Adrenal gland (tissue), 9 donors: ENCODE measurements at regions not wholly inside any gene's neighbourhood (a gene's known extent, or its start where the extent isn't known, plus 50 kb on each side); places are given as distances from the start of the nearest gene placed in this dataset.
"Not testable (repeated sequence)": the region's sequence is repeated elsewhere in the genome, so short reads cannot be mapped to it uniquely, and the experiment has no call there.

Experiments
- DNase-seq, 7 donors: peaks; one replicate each; pipeline ENCODE4 v3.0.0-alpha.2; 2019 to 2020
- H3K27ac ChIP-seq, 5 donors: fragments of 200-600 bp; sonication (generic) in 4 of 5; 1 replicate in 3 of 5; 2 replicates in 2 of 5; pipeline versions ENCODE4 v1.5.1 to v1.8.0; 2016 to 2020; ENCODE audit warnings: mild to moderate bottlenecking in 1 of 5
- H3K27me3 ChIP-seq: fragments of 200-600 bp; 2 replicates; pipeline ENCODE4 v1.8.0; 2021
- H3K36me3 ChIP-seq, 2 donors: fragments of 200-600 bp; replicated peaks in 1 of 2; 1 replicate in 1 of 2; 2 replicates in 1 of 2; pipeline versions ENCODE4 v1.5.1 to v1.8.0; 2018 to 2022
- H3K4me1 ChIP-seq, 2 donors: fragments of 200-600 bp; replicated peaks in 1 of 2; 1 replicate in 1 of 2; 2 replicates in 1 of 2; pipeline versions ENCODE4 v1.5.1 to v1.8.0; 2018 to 2021
- H3K4me3 ChIP-seq, 4 donors: fragments of 200-600 bp; sonication (generic) in 3 of 4; one replicate each; pipeline ENCODE4 v1.5.1; 2016 to 2018
- H3K9me3 ChIP-seq, 3 donors: fragments of 200-600 bp; sonication (generic) in 1 of 3; replicated peaks in 1 of 3; 1 replicate in 2 of 3; 2 replicates in 1 of 3; pipeline versions ENCODE4 v1.5.1 to v1.8.0; 2016 to 2021
- POLR2A ChIP-seq, 2 donors: fragments of 450-650 bp; IDR thresholded peaks; one replicate each; pipeline ENCODE4 v1.6.1; 2017; ENCODE audit warnings: antibody characterized with exemption in 2 of 2, mild to moderate bottlenecking in 2 of 2, moderate library complexity in 1 of 2
- WGBS, 4 donors: extraction: QIAGEN DNeasy Blood & Tissue Kit in 2 of 4; methylation state at CpG; one replicate each; pipeline versions ENCODE4 v1.1.5 to v1.1.7; 2013 to 2017; 5-methylcytosine and 5-hydroxymethylcytosine counted together
- intact Hi-C, 2 donors: fragments of 100-400 bp; cut with DNase I; formaldehyde crosslinking; loops; one replicate each; pipeline versions ENCODE4 v1.14.1 to v1.15.0; 2022 to 2023
- TF ChIP-seq, protein P1 (sequence below), 6 experiments: fragments of 450-650 bp in 4 of 6; fragments of 200-600 bp in 2 of 6; sonication (generic) in 1 of 6; IDR thresholded peaks; 1 replicate in 5 of 6; 2 replicates in 1 of 6; pipeline versions ENCODE4 v1.5.1 to v1.8.0; 2016 to 2021; ENCODE audit warnings: antibody characterized with exemption in 6 of 6, mild to moderate bottlenecking in 2 of 6, moderate library complexity in 1 of 6
- donor health status: healthy with polysubstance abuse.
- donor health status: Bipolar disorder and iron deficiency.
- donor health status: DM: yes; HTN: yes; CAD: no.
- donor health status: DM: no; HTN: no; CAD: no.
- donor health status: DM: no; HTN: no; CAD: no.

DNA sequence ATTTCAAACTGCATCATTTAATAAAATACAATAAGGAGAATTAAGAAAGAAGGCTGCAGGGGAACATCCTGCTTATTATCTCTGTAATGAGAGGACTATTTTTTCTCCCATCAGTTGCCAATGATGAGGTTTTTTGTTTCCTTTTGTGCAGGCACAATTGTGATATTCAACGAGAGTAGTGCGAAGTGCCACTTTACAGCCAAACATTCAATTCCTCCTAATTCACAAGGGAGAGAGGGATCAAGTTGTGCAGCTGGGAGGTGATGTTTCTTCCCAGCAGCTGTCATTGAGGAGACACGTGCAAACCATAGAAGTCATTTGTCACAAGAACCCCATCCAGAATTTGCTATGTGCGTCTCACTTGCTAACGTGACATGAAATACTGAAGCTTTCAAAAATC is 81.6 kb upstream of the ICA1 start:
- no peaks in the 10 kb centered on the region for H3K27me3 ChIP-seq
- no peak for DNase-seq
- intact Hi-C loops = no loop called here
- no peaks in the 10 kb centered on the region for H3K36me3 ChIP-seq
- 61 to 74% (median 71%) methylated on average over 5 of the region's 5 CpGs for WGBS, 4 donors
- H3K9me3 ChIP-seq = no peaks in the 10 kb centered on the region
- no peak overlapping the region for H3K4me3 ChIP-seq
- TF ChIP-seq POLR2A (IDR thresholded peaks at IDR 0.05) = no peak
- TF ChIP-seq, protein P1, sequence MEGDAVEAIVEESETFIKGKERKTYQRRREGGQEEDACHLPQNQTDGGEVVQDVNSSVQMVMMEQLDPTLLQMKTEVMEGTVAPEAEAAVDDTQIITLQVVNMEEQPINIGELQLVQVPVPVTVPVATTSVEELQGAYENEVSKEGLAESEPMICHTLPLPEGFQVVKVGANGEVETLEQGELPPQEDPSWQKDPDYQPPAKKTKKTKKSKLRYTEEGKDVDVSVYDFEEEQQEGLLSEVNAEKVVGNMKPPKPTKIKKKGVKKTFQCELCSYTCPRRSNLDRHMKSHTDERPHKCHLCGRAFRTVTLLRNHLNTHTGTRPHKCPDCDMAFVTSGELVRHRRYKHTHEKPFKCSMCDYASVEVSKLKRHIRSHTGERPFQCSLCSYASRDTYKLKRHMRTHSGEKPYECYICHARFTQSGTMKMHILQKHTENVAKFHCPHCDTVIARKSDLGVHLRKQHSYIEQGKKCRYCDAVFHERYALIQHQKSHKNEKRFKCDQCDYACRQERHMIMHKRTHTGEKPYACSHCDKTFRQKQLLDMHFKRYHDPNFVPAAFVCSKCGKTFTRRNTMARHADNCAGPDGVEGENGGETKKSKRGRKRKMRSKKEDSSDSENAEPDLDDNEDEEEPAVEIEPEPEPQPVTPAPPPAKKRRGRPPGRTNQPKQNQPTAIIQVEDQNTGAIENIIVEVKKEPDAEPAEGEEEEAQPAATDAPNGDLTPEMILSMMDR (IDR thresholded peaks at IDR 0.05) = no peak
- no peaks in the 10 kb centered on the region for H3K4me1 ChIP-seq
- H3K27ac ChIP-seq = no peak overlapping the region

DNA sequence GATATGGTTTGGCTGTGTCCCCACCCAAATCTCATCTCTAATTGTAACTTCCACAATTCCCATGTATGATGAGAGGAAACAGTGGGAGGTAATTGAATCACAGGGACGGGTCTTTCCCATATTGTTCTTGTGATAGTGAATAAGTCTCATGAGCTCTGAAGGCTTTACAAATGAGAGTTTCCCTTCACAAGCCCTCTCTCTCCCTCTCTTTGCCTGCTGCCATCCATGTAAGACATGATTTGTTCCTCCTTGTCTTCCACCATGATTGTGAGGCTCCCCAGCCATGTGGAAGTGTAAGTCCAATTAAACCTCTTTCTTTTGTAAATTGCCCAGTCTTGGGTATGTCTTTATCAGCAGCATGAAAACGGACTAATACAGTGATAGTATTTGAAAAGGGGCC is 85.4 kb upstream of the ICA1 start:
- intact Hi-C loops, H3K27ac ChIP-seq, H3K27me3 ChIP-seq, H3K4me3 ChIP-seq, H3K4me1 ChIP-seq, H3K36me3 ChIP-seq, H3K9me3 ChIP-seq, DNase-seq: not testable (repeated sequence)
- WGBS, 4 donors = 60 to 80% (median 69%) methylated on average over 2 of the region's 2 CpGs

DNA sequence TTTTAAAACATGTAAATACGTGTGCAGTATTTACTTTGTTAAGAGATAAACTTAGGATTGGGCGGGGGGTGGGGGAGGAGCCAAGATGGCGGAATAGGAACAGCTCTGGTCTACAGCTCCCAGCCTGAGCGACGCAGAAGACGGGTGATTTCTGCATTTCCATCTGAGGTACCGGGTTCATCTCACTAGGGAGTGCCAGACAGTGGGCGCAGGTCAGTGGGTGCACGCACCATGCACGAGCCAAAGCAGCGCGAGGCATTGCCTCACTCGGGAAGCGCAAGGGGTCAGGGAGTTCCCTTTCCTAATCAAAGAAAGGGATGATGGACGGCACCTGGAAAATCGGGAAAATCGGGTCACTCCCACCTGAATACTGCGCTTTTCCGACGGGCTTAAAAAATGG is 81.8 kb upstream of the NXPH1 start:
- H3K27me3 ChIP-seq, H3K36me3 ChIP-seq, DNase-seq, H3K27ac ChIP-seq, intact Hi-C loops, H3K9me3 ChIP-seq, H3K4me3 ChIP-seq, H3K4me1 ChIP-seq: not testable (repeated sequence)
- 93 to 95% (median 94%) methylated on average over 19 to 20 of the region's 20 CpGs for WGBS, 4 donors

DNA sequence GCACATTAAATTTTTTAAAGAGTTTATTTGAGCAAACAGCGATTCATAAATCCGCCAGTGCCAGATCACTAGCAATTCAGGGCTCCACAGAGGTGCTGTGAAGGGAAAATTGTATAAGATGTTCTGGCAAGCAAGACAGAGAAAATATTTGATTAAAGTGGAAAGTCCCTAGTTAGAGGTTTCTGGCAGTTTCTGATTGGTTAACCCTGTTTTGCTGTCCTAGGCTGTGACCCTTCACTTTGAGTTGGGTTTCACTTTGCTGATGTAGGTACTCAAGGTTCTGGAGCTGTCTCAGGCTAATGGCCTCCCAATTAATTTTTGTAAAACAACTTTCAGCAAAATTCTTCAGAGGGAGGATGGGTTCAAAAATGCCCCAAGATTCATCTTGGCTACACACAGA is 79.4 kb upstream of the NXPH1 start:
- 90 to 100% (median 98%) methylated on average over 2 of the region's 2 CpGs for WGBS, 4 donors
- H3K27me3 ChIP-seq = no peaks in the 10 kb centered on the region
- H3K4me3 ChIP-seq = no peak overlapping the region
- intact Hi-C loops = no loop called here
- no peak overlapping the region for H3K27ac ChIP-seq
- TF ChIP-seq, protein P1 (IDR thresholded peaks at IDR 0.05) = no peak
- no peak for TF ChIP-seq POLR2A (IDR thresholded peaks at IDR 0.05)
- H3K36me3 ChIP-seq = no peaks in the 10 kb centered on the region
- no peaks in the 10 kb centered on the region for H3K9me3 ChIP-seq
- no peak for DNase-seq
- peaks cover 0 to 16% of the 10 kb centered on the region in 2 donors for H3K4me1 ChIP-seq

DNA sequence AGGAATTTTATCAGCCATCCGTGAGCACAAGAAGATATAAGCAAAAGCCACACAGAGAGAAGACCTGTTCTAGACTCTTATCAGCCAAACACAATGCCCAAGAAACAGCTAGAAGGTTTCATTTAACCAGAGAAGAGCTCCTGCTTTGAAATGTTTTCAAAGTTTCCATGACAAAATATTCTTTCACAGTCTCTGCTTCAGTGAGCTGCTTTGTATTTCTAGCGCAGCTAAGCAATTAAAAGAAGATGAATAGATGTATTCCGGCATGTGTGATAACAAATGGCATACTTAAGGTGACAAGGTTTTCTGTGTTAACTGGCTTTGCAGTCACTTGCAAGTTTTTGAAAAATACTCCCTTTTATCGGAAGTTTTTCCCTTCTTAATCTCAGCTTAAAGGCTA is 78.9 kb upstream of the NXPH1 start:
- no peaks in the 10 kb centered on the region for H3K36me3 ChIP-seq
- H3K27ac ChIP-seq = no peak overlapping the region
- no peak for DNase-seq
- no peak for TF ChIP-seq POLR2A (IDR thresholded peaks at IDR 0.05)
- H3K4me1 ChIP-seq = peaks cover 0 to 16% of the 10 kb centered on the region in 2 donors
- no peaks in the 10 kb centered on the region for H3K27me3 ChIP-seq
- 68 to 77% (median 73%) methylated on average over 4 of the region's 4 CpGs for WGBS, 4 donors
- no peak overlapping the region for H3K4me3 ChIP-seq
- intact Hi-C loops = no loop called here
- H3K9me3 ChIP-seq = no peaks in the 10 kb centered on the region

DNA sequence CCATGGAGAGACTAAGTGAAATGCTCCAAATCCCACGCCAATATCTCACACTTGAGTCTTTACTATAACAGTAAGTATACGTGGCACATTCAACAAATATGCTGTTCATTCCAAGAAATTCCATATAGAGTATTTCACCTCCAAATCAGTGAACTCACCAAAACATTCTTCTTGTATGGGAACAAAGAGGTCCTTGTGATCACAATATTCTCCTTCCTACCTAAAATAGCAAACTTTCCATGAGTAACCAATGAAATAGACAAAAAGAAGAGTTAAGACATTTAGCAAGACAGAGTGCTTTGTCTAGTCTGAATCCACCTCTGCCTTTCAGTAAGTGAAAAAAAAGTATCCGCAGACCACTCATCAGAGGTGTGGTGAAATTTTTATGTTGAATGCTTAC is 77.3 kb upstream of the NXPH1 start:
- Histone ChIP-seq H3K4me1 (peaks cover 0 to 22% of the 10 kb centered on the region in 2 donors), H3K27ac (no peak overlapping the region), H3K9me3 (no peaks in the 10 kb centered on the region), H3K36me3 (no peaks in the 10 kb centered on the region), H3K4me3 (no peak overlapping the region), H3K27me3 (no peaks in the 10 kb centered on the region)
- no peak for DNase-seq
- intact Hi-C loops = no loop called here
- WGBS, 4 donors = 91 to 95% (median 92%) methylated on average over 3 of the region's 3 CpGs
- no peak for TF ChIP-seq POLR2A (IDR thresholded peaks at IDR 0.05)
- TF ChIP-seq, protein P1 (IDR thresholded peaks at IDR 0.05) = no peak
